HG02885 (cell line): ENCODE measurements at regions not wholly inside any gene's neighbourhood (a gene's known extent, or its start where the extent isn't known, plus 50 kb on each side); places are given as distances from the start of the nearest gene placed in this dataset.

ENCODE experiments used
- ATAC-seq: cut with Tn5 transposase; IDR thresholded peaks from one replicate; pipeline ENCODE4 v1.9.1; 2021; ENCODE audit warnings: mild to moderate bottlenecking; ENCODE audit not compliant: unreplicated experiment, poor library complexity

DNA sequence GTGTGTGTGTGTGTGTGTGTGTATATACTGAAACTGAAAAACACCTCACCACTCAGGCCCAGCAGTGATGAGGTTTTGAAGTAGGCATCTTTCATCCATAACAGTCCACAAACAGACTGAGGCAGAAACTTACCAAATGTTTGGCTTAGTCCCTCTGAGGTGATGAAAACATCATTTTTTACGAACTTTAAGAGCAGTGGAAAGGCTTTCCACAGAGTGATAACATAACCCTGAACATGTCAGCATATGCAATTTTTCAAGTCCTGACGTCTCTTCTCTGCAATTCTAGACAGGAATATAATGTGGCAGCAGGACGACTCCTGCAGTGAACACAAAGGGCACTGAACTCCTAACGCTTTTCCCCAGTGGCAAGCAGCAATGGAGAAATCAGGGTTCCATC is 247.0 kb upstream of the THBS1 start:
- ATAC-seq: no peak

DNA sequence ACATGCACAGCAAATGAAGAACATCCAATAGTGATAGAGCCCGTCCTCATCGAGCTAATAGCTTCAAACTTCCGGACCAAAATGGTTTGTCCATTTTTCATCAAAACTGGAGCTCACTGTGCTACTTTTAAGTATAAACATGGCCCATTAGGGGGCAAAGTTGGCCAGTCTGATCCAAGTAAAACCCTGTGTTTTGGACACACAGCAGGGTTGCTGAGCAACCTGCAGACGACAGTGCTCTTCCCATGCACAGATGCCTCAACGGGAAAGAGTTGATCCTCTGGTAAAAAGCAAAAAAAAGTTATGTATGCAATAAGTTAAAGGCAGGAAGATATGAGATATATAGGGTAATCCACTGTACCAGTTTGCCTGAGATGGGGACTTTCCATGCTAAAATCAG is 244.0 kb upstream of the THBS1 start:
- no peak for ATAC-seq

DNA sequence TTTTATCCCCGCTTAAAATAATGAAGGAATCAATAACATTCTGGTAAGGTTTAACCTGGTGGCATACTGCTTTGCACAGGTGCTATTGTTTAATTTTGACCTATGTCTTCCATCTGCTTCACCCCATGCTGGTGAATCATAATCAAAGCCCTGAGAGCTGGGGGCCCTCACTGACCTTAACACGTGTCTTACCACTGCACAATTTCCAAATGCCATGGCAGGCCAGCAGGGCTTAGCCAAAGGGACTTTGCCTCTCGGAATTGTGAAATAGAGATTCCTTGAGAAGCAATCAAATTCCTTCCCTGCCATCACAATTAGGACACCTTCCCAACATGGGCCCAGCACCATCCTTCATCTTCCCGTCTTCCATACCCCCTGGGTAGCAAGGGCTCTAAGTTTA is 242.6 kb upstream of the THBS1 start:
- no peak for ATAC-seq

DNA sequence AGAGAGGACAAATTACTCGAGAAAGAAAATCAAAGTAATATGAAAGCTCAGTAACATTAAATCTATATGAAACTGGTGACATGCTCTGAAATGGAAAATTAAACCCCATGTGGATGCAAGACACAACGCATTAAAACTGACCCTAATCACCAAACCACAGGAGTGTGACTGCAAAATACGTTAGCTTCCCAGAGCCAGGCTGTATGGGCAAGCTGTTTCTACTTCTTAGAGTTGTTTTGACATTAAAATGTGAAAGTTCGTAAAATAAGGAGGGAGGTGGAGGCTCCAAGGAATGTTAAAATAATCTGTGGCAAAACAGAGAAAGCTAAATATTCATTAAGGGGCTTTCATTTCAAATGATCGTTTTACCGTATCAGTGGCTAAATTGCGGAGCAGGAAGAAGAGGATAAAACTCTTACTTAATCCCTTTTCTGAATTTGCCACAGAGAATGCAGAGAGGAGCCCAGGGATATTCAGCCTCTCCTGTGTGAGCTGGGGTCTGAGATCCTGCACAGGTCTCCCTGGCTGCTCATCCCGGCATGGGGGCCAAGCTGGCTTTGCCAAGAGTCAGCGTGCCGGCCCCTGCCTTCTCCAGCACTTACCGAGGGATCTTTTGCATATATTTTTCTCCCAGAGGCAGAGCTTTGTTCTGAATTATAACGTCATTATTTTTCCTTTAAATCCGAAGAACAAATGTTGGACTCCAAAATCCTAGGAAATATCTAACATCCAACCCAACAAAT is 239.8 kb upstream of the THBS1 start:
- no peak for ATAC-seq

DNA sequence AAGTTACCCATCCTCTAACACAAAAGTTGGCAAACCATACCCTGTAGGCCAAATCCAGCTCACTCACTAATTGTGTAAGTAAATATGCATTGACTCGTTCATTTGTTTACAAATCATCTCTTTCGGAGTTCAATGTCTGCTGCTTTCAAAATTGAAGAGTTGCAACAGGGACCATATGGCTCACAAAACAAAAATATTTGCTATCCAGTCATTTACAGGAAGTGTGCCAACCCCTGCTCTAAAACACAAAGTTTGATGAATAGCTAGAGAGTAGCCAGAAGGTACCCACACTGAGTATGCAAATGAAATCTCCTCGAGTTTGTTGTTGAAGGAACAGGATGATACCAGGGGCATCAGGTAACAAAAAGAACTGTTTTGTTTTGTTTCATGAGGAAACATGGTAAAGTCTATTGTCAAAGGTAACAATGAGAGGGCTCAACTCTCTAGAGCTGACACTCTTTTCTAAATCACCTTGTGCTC is 236.2 kb upstream of the THBS1 start:
- ATAC-seq: no peak

- no peak for ATAC-seq
These were observed 235.7 kb upstream of the THBS1 start for GRCh38 chr15:39345176-39345575.

- no peak for ATAC-seq
These were observed 233.4 kb upstream of the THBS1 start for GRCh38 chr15:39347453-39347852.

DNA sequence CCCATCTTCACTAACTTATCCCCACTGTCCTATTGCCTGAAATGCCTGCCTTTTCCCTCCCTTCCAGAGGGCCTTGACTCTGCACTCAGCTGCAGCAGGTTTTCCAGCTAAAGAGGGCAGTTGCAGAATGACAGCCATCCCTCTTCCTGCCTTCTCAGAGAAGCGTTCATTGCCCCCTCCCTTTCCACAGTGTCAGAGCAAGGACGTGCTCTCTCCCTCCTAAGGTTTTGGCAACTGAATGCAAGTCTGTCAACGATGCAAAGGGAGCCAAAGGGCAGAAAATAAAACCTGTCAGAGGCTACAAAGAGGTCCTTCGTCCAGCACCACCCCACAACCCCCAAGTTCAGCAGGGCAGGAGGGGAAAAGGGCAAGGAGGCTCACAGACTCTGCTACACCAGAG is 230.1 kb upstream of the THBS1 start:
- ATAC-seq: no peak

DNA sequence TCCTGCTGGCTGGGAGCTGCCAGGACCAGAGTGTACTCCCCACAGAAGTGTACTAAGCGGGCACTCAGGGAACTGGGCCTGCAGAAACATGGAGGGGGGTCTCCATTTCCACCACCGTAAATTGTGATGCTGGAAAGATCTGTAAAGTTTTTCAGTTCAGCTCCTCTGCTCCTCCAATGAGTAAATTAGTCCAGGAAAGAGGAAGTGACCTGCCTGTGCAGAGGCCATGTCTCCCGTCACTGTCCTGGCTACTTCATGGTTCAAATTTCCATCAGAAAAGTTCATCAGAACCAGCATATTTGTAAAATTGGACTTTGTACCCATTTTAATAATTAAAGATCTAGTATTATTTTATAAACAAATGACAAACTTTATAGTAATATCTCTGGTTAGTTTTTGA is 226.7 kb upstream of the THBS1 start:
- ATAC-seq: no peak

DNA sequence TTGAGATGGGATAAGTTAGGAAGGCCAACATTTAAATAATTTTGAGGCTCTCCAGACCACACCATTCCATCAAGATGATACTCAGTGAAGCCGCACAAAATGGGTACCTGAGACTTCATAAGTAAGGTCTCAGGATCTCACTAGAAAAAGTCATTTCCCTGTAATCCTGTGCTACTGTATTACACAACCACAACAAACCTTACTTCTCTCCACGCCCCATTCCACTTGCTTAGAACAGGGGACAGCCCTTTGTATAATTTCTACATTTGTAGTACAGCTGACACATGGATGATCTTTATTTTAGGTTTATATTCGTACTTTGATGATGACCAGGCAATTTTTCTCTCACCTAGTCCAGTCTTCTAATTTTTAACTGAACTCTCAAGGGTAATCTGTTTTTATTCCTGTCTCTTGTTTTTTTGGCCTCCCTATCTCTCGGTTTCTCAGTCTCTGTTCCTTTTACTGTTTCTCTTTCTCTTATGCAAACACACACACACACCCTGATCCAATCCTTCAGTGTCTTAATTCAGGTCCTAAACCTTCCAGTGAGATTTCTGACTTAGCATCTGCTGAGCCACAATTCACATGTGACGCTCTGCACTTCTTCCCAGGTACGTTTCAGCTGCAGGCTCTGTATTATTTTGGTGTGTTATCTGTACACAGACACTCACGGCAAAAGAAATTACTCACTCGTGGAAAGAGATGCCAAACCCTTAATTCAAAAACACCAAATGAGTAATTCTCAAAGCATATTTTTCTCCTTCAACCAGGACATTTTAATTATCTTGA is 223.2 kb upstream of the THBS1 start:
- ATAC-seq: peak; percentile 45

DNA sequence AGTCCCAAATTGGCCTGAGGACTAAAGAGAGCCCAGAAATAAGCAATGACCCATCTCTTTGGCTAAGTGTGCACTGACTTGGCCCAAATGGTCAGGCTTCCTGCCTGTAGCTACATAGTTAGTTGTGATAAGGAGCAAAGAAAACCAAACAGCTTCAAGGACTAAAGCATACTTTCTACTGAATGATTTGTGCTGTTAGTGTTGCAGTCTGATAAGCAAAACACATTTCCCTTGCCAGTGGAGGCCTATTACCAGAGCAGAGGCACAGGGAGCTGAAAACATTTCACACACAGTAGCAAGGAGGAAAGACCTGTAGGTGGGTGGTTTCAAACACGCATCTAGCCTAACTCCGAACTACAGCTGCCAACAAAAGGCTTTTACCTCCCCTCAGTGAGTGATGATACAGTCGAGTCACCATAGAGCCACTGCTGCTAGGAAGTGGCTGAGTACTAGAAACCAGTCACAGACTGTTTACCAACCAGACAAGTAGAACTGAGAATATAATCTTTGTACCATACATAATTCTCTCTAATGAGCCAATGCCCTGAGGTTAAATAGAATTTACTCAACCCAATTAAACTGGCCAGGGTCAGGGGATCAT is 222.3 kb upstream of the THBS1 start:
- ATAC-seq: peak; percentile 49

DNA sequence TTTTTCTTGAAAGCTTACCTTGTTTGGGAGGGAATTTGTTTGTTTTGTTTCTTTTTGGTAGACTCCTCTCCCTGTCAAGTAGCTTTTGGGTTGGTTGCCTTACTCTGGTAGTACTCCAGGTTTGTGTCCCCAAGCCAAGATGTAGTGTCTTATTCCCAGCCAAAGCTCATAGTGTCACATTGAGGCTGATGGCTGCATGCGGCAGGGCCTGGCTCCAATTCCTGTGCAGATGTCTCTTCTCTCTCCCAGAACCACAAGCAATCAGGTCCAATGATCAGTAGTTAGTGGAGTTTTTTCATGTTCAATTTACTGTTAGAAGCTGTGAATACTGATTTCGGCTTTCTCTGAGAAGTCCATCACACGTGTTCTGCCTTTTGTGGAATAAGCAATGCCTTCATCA is 221.1 kb upstream of the THBS1 start:
- no peak for ATAC-seq

GRCh38 chr15:39360452-39360851 is 220.4 kb upstream of the THBS1 start:
- no peak for ATAC-seq

DNA sequence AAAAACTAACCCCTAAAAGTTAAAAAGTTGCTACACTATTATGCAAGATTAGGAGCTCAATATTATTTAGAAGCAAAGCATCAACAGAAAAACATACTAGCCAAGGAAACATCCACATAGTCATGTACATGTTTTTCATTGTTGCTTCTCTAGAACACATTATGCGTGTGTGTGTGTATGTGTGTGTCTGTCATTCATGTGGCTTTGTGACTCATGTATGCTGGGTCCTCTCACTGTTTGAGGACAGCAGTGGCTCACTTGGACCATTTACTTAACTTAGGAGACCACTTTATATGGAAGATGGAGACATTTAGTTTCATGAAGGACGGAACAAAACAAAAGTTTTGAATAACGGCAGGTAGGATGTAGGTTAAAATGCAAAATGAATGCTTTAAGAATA is 219.4 kb upstream of the THBS1 start:
- no peak for ATAC-seq

GRCh38 chr15:39362821-39363561 is 217.9 kb upstream of the THBS1 start:
- ATAC-seq: no peak

GRCh38 chr15:39363761-39364586 is 216.9 kb upstream of the THBS1 start:
- no peak for ATAC-seq

GRCh38 chr15:39364721-39365120 is 216.2 kb upstream of the THBS1 start:
- no peak for ATAC-seq

DNA sequence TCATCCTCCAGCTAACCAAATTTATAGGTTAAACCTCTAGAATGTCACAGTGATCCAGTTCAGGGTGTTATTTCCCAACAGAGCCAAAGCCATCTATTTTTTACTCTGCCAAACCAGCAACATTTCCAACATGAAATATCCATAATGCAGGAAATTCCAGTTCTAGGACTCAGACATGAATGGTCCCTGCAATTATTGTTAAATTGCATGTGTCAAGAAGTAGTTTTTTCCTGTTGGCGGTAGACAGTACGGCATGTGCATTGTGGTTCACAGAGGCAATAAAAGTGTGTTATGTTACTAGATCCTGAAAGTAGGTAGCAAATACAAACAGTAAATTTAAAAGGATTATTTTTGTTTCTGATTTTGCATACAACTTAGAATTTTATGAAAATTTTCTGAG is 215.7 kb upstream of the THBS1 start:
- ATAC-seq: no peak

DNA sequence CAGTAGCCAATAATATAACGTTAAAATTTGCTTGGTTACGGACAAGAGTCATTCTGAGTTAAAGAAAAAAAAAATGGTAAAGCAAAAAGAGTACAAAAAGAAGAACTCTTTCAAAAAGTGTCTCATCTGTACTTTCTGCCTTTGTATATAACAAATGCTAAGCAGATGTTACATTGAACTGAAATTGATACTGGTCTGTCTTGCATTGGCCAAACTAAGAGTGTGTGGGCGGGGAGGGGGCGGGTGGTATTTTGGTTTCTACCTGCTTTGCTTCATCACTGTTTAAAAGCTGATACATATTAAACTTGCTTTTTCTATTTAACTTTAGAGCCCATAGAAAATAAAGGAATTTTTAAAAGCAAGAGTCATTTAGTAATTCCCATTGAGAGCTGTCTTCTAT is 215.0 kb upstream of the THBS1 start:
- ATAC-seq: peak; percentile 85

DNA sequence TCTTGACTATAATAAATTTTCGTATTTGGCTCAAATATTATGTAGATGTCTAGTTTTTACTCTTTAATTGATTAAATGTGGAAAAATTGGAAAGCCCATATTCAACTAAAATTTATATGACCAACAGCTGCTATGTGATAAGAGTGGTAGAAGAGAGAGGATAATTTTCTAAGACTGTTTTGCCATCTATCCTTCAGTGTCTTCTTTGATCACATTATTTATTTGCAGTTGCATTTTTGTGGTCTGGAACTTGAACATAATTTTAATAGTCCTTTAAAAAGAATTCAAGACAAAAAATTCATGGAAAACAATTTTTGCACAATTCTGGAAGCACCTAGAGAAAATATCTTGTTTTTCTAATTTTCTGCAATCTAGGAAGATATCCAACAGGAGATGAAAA is 213.3 kb upstream of the THBS1 start:
- ATAC-seq: no peak
